ENCODE measurements at regions not wholly inside any gene's neighbourhood (a gene's known extent, or its start where the extent isn't known, plus 50 kb on each side); places are given as distances from the start of the nearest gene placed in this dataset.

- TF ChIP-seq YY1 (IDR thresholded peaks at IDR 0.05; ENCODE audit: insufficient read depth, insufficient read length) (no peak), ZNF274 (IDR thresholded peaks at IDR 0.05; ENCODE audit: low read depth, low read length) (no peak)
Measured at GRCh38 chr6:99183066-99183465, 166.4 kb downstream of the FAXC start.
